ENCODE measurements at regions not wholly inside any gene's neighbourhood (a gene's known extent, or its start where the extent isn't known, plus 50 kb on each side); places are given as distances from the start of the nearest gene placed in this dataset.

GRCh38 chr3:189410522-189410921 is 220.7 kb upstream of the TP63 start:
- no peak overlapping the region for H3K23ac ChIP-seq (ENCODE audit: low read depth, low read length)
- H4K20me1 ChIP-seq (ENCODE audit: insufficient read depth, low read length) = no peaks in the 10 kb centered on the region
- H2BK20ac ChIP-seq (ENCODE audit: low read depth, low read length) = no peak overlapping the region
- dilution Hi-C loops (cut with HindIII; ENCODE audit: low sequenced_read_pairs, unreplicated experiment) (no loop called here), in situ Hi-C loops (cut with MboI; ENCODE audit: low sequenced_read_pairs) (no loop called here), intact Hi-C loops (cut with micrococcal nuclease) (no loop called here)
- CTCF ChIA-PET = no interaction called here
- H3K27me3 ChIP-seq (ENCODE audit: control insufficient read depth, insufficient read depth, low read length) = no peaks in the 10 kb centered on the region
- H3K18ac ChIP-seq (ENCODE audit: low read depth, low read length) = no peak overlapping the region
- H3K9me1 ChIP-seq (ENCODE audit: insufficient read depth, low read length) = no peaks in the 10 kb centered on the region
- H3K9me3 ChIP-seq (ENCODE audit: control insufficient read depth, insufficient read depth, low read length) = no peaks in the 10 kb centered on the region
- H2BK15ac ChIP-seq (ENCODE audit: low read depth, low read length) = no peak overlapping the region
- H3K4me2 ChIP-seq (ENCODE audit: low read depth, low read length) = no peak overlapping the region
- DNase-seq = no peak
- no TSS peak for BruUV-seq (replicated peaks)
- H3K4ac ChIP-seq (ENCODE audit: low read depth, low read length) = no peak overlapping the region
- H3K27ac ChIP-seq (ENCODE audit: insufficient read depth, low read length) = no peak overlapping the region
- no peaks in the 10 kb centered on the region for H3K4me1 ChIP-seq (ENCODE audit: control insufficient read depth, insufficient read depth, low read length)
- ATAC-seq (ENCODE audit: low read depth) = no peak
- H4K5ac ChIP-seq (ENCODE audit: low read depth, low read length) = no peak overlapping the region
- H2BK5ac ChIP-seq (ENCODE audit: low read depth, low read length, poor library complexity, severe bottlenecking) = no peak overlapping the region
- no peaks in the 10 kb centered on the region for H3K36me3 ChIP-seq (ENCODE audit: control insufficient read depth, insufficient read depth, low read length)
- no peak overlapping the region for H3K4me3 ChIP-seq (ENCODE audit: insufficient read depth, low read depth, low read length)
- H3K79me1 ChIP-seq (ENCODE audit: low read depth in 1 of 2, low read length in 2 of 2) = no peaks in the 10 kb centered on the region
- H4K91ac ChIP-seq (ENCODE audit: insufficient read depth, low read depth, low read length) = no peak overlapping the region
- H3K56ac ChIP-seq (ENCODE audit: extremely low read depth, insufficient read depth, low read length) = no peak overlapping the region
- no peak overlapping the region for H3K14ac ChIP-seq (replicated peaks; ENCODE audit: low read depth, low read length)
- POLR2A ChIA-PET (ENCODE audit: unreplicated experiment) = no interaction called here
- no peak overlapping the region for H2AFZ ChIP-seq (replicated peaks; ENCODE audit: low read length, poor library complexity)
- H2AK9ac ChIP-seq (replicated peaks; ENCODE audit: low read depth, low read length, poor library complexity) = no peak overlapping the region
- H3K9ac ChIP-seq (ENCODE audit: low read depth, low read length) = no peak overlapping the region
- no peak overlapping the region for H4K8ac ChIP-seq (ENCODE audit: low read depth in 2 of 2, low read length in 2 of 2)
- no CpG with 5 or more reads among the region's 1 CpG for WGBS, 2 experiments (ENCODE audit: extremely low coverage in 2 of 2, insufficient read length in 1 of 2)
- TF ChIP-seq CHD1 (IDR thresholded peaks at IDR 0.05; ENCODE audit: low read depth, low read length) (no peak), MXI1 (IDR thresholded peaks at IDR 0.05; ENCODE audit: borderline replicate concordance, low read depth, low read length) (no peak), ELK1 (IDR thresholded peaks at IDR 0.05; ENCODE audit: borderline replicate concordance, low read depth, low read length) (no peak), FOS (IDR thresholded peaks at IDR 0.05; ENCODE audit: low read depth, low read length) (no peak), NFE2L2 (IDR thresholded peaks at IDR 0.05; ENCODE audit: low read depth, low read length) (no peak), USF2 (IDR thresholded peaks at IDR 0.05; ENCODE audit: low read depth, low read length) (no peak), RAD21 (IDR thresholded peaks at IDR 0.05; ENCODE audit: low read length) (no peak)
- no peak overlapping the region for H2BK120ac ChIP-seq (ENCODE audit: low read depth, low read length)
- no peak overlapping the region for H2AK5ac ChIP-seq (ENCODE audit: low read depth, low read length)
